SK-N-MC (cell line): ENCODE measurements at regions not wholly inside any gene's neighbourhood (a gene's known extent, or its start where the extent isn't known, plus 50 kb on each side); places are given as distances from the start of the nearest gene placed in this dataset.
A peak's percentile ranks its signal among the peaks of the same experiment; 100 is the strongest.
"Not testable (repeated sequence)": the region's sequence is repeated elsewhere in the genome, so short reads cannot be mapped to it uniquely, and the experiment has no call there.

Experiments used
- DNase-seq: peaks from one replicate; pipeline ENCODE4 v3.0.0-alpha.2; 2011; ENCODE audit warnings: low read depth, low spot score
- H3K27ac ChIP-seq: fragments of 200-600 bp; sonication (generic); 2 replicates; pipeline ENCODE4 v1.5.1; 2016; ENCODE audit warnings: mixed run types
- H3K36me3 ChIP-seq: fragments of 200-600 bp; sonication (generic); 2 replicates; pipeline ENCODE4 v1.6.1; 2017; ENCODE audit warnings: antibody characterized with exemption, low read length, mixed read lengths; ENCODE audit not compliant: insufficient read depth
- H3K4me3 ChIP-seq: fragments of 200-600 bp; sonication (generic); 2 replicates; pipeline ENCODE4 v1.5.1; 2016
- H3K9ac ChIP-seq: fragments of 200-600 bp; sonication (generic); 2 replicates; pipeline ENCODE4 v1.8.0; 2017; ENCODE audit warnings: mixed run types, mixed read lengths; ENCODE audit not compliant: insufficient read length
- H3K9me3 ChIP-seq: fragments of 200-600 bp; sonication (generic); 2 replicates; pipeline ENCODE4 v1.6.1; 2017; ENCODE audit warnings: low read depth, mild to moderate bottlenecking, antibody characterized with exemption, low read length, moderate library complexity, mixed read lengths
- EZH2 ChIP-seq: fragments of 200-600 bp; sonication (generic); IDR thresholded peaks from one replicate; pipeline ENCODE4 v1.6.1; 2017; ENCODE audit warnings: antibody characterized with exemption
- FOXP2 ChIP-seq: optimal IDR thresholded peaks from 2 replicates; pipeline ENCODE3; 2011; ENCODE audit warnings: mild to moderate bottlenecking, moderate library complexity; ENCODE audit not compliant: insufficient read depth; ENCODE audit errors: extremely low read length, control extremely low read depth
- POLR2AphosphoS5 ChIP-seq: IDR thresholded peaks from 2 replicates; pipeline ENCODE4 v1.6.1; 2012; ENCODE audit warnings: mild to moderate bottlenecking, low read depth, low read length, borderline replicate concordance

GRCh38 chr13:59374691-59375090 lies 789.0 kb downstream of the DIAPH3 start:
- Histone ChIP-seq H3K4me3 (no peak overlapping the region; the same call in 1 of the 2 replicates), H3K27ac (no peak overlapping the region), H3K9ac (no peak overlapping the region), H3K36me3 (no peaks in the 10 kb centered on the region), H3K9me3 (no peaks in the 10 kb centered on the region)
- no peak for TF ChIP-seq EZH2
- TF ChIP-seq POLR2AphosphoS5 = peak; percentile 34; the same call in 1 of the 2 replicates
- no peak for TF ChIP-seq FOXP2
- peak; percentile 42 for DNase-seq

- DNase-seq = no peak
- no peak overlapping the region for H3K27ac ChIP-seq
- H3K4me3 ChIP-seq = no peak overlapping the region
- no peaks in the 10 kb centered on the region for H3K9me3 ChIP-seq
- TF ChIP-seq FOXP2 = no peak
- no peak for TF ChIP-seq EZH2
- TF ChIP-seq POLR2AphosphoS5 = no peak
- no peaks in the 10 kb centered on the region for H3K36me3 ChIP-seq
- no peak overlapping the region for H3K9ac ChIP-seq
These were observed 779.6 kb downstream of the DIAPH3 start for GRCh38 chr13:59384154-59384553.

- H3K9ac ChIP-seq = no peak overlapping the region
- H3K36me3 ChIP-seq = no peaks in the 10 kb centered on the region
- peak overlapping the region; percentile 70; the same call in 1 of the 2 replicates for H3K27ac ChIP-seq
- peak; percentile 37 for DNase-seq
- no peaks in the 10 kb centered on the region for H3K9me3 ChIP-seq
- TF ChIP-seq FOXP2 = no peak
- no peak for TF ChIP-seq POLR2AphosphoS5
- no peak for TF ChIP-seq EZH2
- H3K4me3 ChIP-seq = no peak overlapping the region
These were observed 772.0 kb downstream of the DIAPH3 start for GRCh38 chr13:59391696-59392095.

- no peak for DNase-seq
- Histone ChIP-seq H3K9ac (no peak overlapping the region), H3K4me3 (no peak overlapping the region), H3K36me3 (no peaks in the 10 kb centered on the region), H3K27ac (no peak overlapping the region), H3K9me3 (no peaks in the 10 kb centered on the region)
- TF ChIP-seq FOXP2 (no peak), EZH2 (no peak), POLR2AphosphoS5 (no peak)
These were observed 771.4 kb downstream of the DIAPH3 start for GRCh38 chr13:59392328-59392727.

- no peak for TF ChIP-seq POLR2AphosphoS5
- TF ChIP-seq EZH2 = no peak
- no peak for TF ChIP-seq FOXP2
- H3K4me3 ChIP-seq = no peak overlapping the region
- H3K9me3 ChIP-seq = no peaks in the 10 kb centered on the region
- no peak overlapping the region for H3K27ac ChIP-seq
- no peak overlapping the region for H3K9ac ChIP-seq
- no peak for DNase-seq
- H3K36me3 ChIP-seq = no peaks in the 10 kb centered on the region
These were observed 769.2 kb downstream of the DIAPH3 start for GRCh38 chr13:59394496-59394895.

- no peak overlapping the region for H3K27ac ChIP-seq
These were observed 765.6 kb downstream of the DIAPH3 start for GRCh38 chr13:59398127-59398526.

GRCh38 chr13:59398661-59399060 lies 765.1 kb downstream of the DIAPH3 start:
- Histone ChIP-seq H3K36me3 (no peaks in the 10 kb centered on the region), H3K9me3 (no peaks in the 10 kb centered on the region), H3K27ac (no peak overlapping the region), H3K9ac (no peak overlapping the region), H3K4me3 (no peak overlapping the region)
- TF ChIP-seq POLR2AphosphoS5 = no peak
- no peak for TF ChIP-seq EZH2
- no peak for TF ChIP-seq FOXP2
- no peak for DNase-seq

More at GRCh38 chr13:59398127-59398526, 765.6 kb downstream of the DIAPH3 start:
- Histone ChIP-seq H3K36me3 (no peaks in the 10 kb centered on the region), H3K4me3 (no peak overlapping the region), H3K9ac (no peak overlapping the region), H3K9me3 (no peaks in the 10 kb centered on the region)
- TF ChIP-seq POLR2AphosphoS5 (no peak), EZH2 (no peak), FOXP2 (no peak)
- DNase-seq = no peak

GRCh38 chr13:59399513-59399912 lies 764.2 kb downstream of the DIAPH3 start:
- TF ChIP-seq EZH2 = no peak
- TF ChIP-seq POLR2AphosphoS5 = no peak
- no peak for TF ChIP-seq FOXP2
- Histone ChIP-seq H3K4me3 (no peak overlapping the region), H3K36me3 (no peaks in the 10 kb centered on the region), H3K27ac (no peak overlapping the region), H3K9me3 (no peaks in the 10 kb centered on the region), H3K9ac (no peak overlapping the region)
- DNase-seq = no peak

GRCh38 chr13:59404331-59404730 lies 759.4 kb downstream of the DIAPH3 start:
- no peaks in the 10 kb centered on the region for H3K9me3 ChIP-seq
- H3K4me3 ChIP-seq = no peak overlapping the region
- TF ChIP-seq FOXP2 (no peak), POLR2AphosphoS5 (no peak), EZH2 (no peak)
- no peak overlapping the region for H3K9ac ChIP-seq
- H3K36me3 ChIP-seq = no peaks in the 10 kb centered on the region
- no peak for DNase-seq
- no peak overlapping the region for H3K27ac ChIP-seq

- not testable (repeated sequence) for H3K27ac ChIP-seq, H3K9me3 ChIP-seq, DNase-seq, H3K36me3 ChIP-seq, H3K9ac ChIP-seq, H3K4me3 ChIP-seq
These were observed 756.5 kb downstream of the DIAPH3 start for GRCh38 chr13:59407251-59407650.
